ENCODE measurements at regions not wholly inside any gene's neighbourhood (a gene's known extent, or its start where the extent isn't known, plus 50 kb on each side); places are given as distances from the start of the nearest gene placed in this dataset.

- DNase-seq = no peak
These were observed 375.2 kb downstream of the FSCB start for GRCh38 chr14:44131861-44132260.

GRCh38 chr14:44113769-44114730 lies 393.0 kb downstream of the FSCB start:
- DNase-seq = peak; percentile 74

GRCh38 chr14:44112774-44113460 lies 394.2 kb downstream of the FSCB start:
- peak; percentile 95 for DNase-seq

- no peak for DNase-seq
These were observed 398.0 kb downstream of the FSCB start for GRCh38 chr14:44109036-44109435.

- no peak for DNase-seq
These were observed 398.5 kb downstream of the FSCB start for GRCh38 chr14:44108601-44109000.

GRCh38 chr14:44107156-44107555 lies 399.9 kb downstream of the FSCB start:
- DNase-seq = no peak

GRCh38 chr14:44099743-44100488 lies 407.2 kb downstream of the FSCB start:
- no peak for DNase-seq

- DNase-seq = no peak
These were observed 425.9 kb downstream of the FSCB start for GRCh38 chr14:44081146-44081545.

DNA sequence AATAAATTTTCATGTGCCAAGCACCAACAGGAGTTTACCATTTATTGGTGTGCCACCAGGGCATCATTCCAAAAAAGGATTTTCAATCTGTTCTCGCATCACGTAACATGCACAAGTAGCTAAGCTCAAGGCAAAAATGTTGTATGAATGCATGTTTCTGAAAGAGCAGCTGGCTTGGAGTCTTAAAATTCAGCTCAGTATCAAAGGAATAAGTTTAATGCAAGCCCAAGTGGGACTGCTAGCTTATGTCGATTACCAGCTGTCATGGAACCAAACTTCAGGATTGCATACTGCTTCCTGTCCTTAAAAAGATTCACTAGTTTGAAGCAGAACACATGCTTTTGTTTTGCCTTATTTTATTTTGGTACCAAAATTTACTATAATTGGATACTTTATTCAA lies 437.0 kb downstream of the FSCB start:
- DNase-seq = no peak

GRCh38 chr14:44053422-44053821 lies 453.7 kb downstream of the FSCB start:
- DNase-seq = no peak

DNA sequence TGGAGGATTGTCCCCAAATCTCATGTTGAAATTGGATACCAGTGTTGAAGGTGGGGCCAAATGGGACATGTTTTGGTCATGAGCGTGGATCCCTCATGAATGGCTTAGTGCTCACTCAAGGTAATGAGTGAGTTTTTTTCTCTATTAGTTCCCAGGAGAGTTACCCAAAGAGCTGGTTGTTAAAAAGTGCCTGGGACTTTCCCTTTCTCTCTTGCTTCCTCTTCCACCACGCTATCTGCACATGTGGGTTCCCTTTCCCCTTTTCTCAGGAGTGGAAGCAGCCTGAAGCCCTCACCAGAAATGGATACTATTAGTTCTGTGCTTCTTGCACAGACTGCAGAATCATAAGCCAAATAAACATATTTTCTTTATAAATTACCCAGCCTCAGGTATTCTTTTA lies 465.4 kb downstream of the FSCB start:
- peak; percentile 27 for DNase-seq

DNA sequence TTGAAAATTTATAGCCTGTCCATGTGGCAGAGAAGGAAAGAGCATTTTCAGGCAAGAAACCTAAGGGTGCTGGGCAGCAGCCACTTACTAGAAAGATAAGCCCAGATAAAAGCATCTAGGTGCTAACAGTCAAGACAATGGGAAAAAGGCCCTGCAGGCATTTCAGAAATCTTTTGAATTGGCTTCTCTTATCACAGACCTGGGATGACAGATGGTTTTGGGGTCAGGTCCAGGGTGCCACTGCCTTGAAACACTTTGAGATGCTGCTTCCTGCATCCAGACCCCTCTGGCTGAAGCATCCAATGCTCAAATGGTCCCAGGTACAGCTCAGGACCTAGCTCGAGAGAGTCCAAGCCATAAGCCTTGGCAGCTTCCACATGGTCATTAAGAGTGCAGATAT lies 466.5 kb downstream of the FSCB start:
- no peak for DNase-seq

- DNase-seq = no peak
These were observed 470.8 kb downstream of the FSCB start for GRCh38 chr14:44036248-44036647.

GRCh38 chr14:44035707-44036106 lies 471.4 kb downstream of the FSCB start:
- DNase-seq = no peak

- no peak for DNase-seq
These were observed 476.2 kb downstream of the FSCB start for GRCh38 chr14:44030831-44031383.

DNA sequence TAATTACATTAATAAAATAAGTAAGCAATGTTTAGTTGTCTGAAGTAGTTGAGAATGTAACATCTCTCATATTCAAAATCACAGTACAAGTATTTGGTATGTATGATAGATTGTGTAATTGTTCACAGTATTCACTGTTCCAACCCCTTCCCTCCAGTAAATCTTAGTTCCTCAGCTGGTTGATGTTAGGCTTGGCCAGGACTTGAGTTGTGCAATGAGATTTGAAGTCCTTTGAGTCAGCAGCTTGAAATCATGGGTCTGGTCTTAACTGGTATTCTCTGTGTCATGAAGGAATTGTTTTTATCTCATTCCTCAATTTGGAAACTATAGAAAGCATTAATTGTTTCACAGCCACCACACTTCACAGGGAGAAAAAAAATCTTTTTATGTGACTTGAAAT lies 477.1 kb downstream of the FSCB start:
- DNase-seq = peak; percentile 84

GRCh38 chr14:44027397-44027796 lies 479.7 kb downstream of the FSCB start:
- DNase-seq = peak; percentile 46

DNA sequence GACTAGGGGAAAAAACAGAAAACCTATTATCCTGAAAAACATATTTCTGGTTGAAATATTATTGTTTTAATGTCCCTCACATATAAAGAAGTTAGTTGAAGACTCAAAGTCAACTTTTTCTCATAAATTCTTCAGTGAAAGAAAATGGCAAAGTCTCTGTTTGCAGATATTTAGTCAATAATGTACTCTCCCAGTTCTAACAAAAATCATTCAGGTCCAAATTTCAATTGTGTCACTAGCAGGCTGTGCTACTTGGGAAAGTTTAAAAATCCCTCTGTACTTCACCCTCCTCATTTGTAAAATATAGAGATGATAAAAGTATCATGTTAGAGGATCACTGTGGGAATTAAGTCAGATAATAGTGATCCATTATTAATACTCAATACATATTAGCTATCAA lies 496.5 kb downstream of the FSCB start:
- DNase-seq = no peak

GRCh38 chr14:44010071-44010470 lies 497.0 kb downstream of the FSCB start:
- no peak for DNase-seq

DNA sequence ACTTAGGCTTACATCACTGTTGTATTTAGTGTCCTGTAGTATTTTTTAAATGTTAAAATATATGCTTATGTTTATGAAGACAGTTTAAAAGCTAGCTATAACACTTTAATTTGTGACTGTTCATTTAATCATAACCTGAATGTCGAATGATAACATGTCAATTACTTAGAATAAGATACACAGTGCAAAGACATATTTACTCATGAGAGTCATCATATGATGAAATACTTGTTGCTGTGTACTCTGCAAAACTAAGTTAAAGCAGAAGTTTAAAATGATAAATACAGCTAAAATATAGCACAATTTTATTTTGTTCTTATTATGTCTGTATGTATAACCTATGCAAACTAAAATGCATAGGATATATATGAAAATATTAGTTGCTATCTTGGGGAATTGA lies 497.4 kb downstream of the FSCB start:
- no peak for DNase-seq

GRCh38 chr14:43988989-43989388 lies 518.1 kb downstream of the FSCB start:
- no peak for DNase-seq

- no peak for DNase-seq
These were observed 523.4 kb downstream of the FSCB start for GRCh38 chr14:43983721-43984120.

DNA sequence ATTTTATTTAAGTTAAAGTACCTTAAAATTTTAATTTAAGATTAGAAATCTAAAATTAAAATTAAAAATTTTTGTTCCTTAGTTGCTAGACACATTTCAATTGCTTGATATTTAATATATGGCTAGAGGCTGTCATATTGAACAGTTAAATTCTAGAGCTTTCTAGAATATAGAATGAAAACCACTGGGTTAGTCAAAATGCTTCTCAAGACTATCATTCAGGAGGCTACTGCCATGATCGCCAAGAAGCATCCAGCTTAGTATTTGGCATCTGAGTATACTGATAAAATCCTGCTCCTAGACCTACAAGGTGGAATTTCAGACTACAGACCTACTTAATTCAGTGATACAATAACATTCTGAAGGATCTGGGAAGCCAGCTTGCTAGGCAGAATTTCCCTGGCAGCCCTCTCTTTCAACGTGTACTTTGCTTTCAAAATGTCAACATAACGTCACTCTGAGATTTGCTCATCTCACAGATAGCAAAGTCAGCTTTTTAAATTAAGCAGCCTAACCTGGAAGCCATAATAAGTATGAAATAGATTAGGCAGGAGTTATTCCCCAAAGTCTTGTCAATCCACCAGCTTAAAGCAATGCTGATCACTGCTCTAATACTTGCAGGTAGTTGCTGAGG lies 525.8 kb downstream of the FSCB start:
- DNase-seq = no peak

All from MV-4-11 (cell line).